SH-SY5Y (cell line): ENCODE measurements at regions not wholly inside any gene's neighbourhood (a gene's known extent, or its start where the extent isn't known, plus 50 kb on each side); places are given as distances from the start of the nearest gene placed in this dataset.

Source experiments
- GATA2 ChIP-seq: IDR thresholded peaks from 2 replicates; pipeline ENCODE4 v1.6.1; 2011; ENCODE audit warnings: mild to moderate bottlenecking, low read depth, low read length
- GATA3 ChIP-seq: IDR thresholded peaks from 2 replicates; pipeline ENCODE4 v1.6.1; 2011; ENCODE audit warnings: low read depth, mild to moderate bottlenecking, low read length, moderate library complexity

- TF ChIP-seq GATA2 (no peak), GATA3 (no peak)
Measured at GRCh38 chr10:30727524-30727923, 98.0 kb upstream of the LYZL2 start.
